ENCODE measurements at regions not wholly inside any gene's neighbourhood (a gene's known extent, or its start where the extent isn't known, plus 50 kb on each side); places are given as distances from the start of the nearest gene placed in this dataset.

- FAIRE-seq: no peak
Observed at GRCh38 chr2:236938126-236938525, 147.6 kb upstream of the COPS8 start.

GRCh38 chr2:236939271-236939670 lies 146.4 kb upstream of the COPS8 start:
- FAIRE-seq: no peak

- FAIRE-seq: no peak
Observed at GRCh38 chr2:236939721-236940231, 145.9 kb upstream of the COPS8 start.

GRCh38 chr2:236940497-236940896 lies 145.2 kb upstream of the COPS8 start:
- FAIRE-seq: no peak

GRCh38 chr2:236940916-236941520 lies 144.7 kb upstream of the COPS8 start:
- no peak for FAIRE-seq

GRCh38 chr2:236941551-236941950 lies 144.1 kb upstream of the COPS8 start:
- FAIRE-seq: no peak

- no peak for FAIRE-seq
Observed at GRCh38 chr2:236942554-236942953, 143.1 kb upstream of the COPS8 start.

- no peak for FAIRE-seq
Observed at GRCh38 chr2:236943068-236943467, 142.6 kb upstream of the COPS8 start.

GRCh38 chr2:236943841-236944513 lies 141.7 kb upstream of the COPS8 start:
- no peak for FAIRE-seq

GRCh38 chr2:236944561-236944960 lies 141.1 kb upstream of the COPS8 start:
- no peak for FAIRE-seq

- no peak for FAIRE-seq
Observed at GRCh38 chr2:236945431-236946016, 140.2 kb upstream of the COPS8 start.

- no peak for FAIRE-seq
Observed at GRCh38 chr2:236946871-236947270, 138.8 kb upstream of the COPS8 start.

GRCh38 chr2:236947294-236947693 lies 138.4 kb upstream of the COPS8 start:
- no peak for FAIRE-seq

GRCh38 chr2:236947896-236948295 lies 137.8 kb upstream of the COPS8 start:
- FAIRE-seq: no peak

GRCh38 chr2:236949089-236949905 lies 136.4 kb upstream of the COPS8 start:
- FAIRE-seq: no peak

GRCh38 chr2:236951830-236952475 lies 133.7 kb upstream of the COPS8 start:
- FAIRE-seq: no peak

GRCh38 chr2:236954641-236955040 lies 131.0 kb upstream of the COPS8 start:
- FAIRE-seq: no peak

- no peak for FAIRE-seq
Observed at GRCh38 chr2:236955521-236956030, 130.1 kb upstream of the COPS8 start.

GRCh38 chr2:236956031-236956618 lies 129.6 kb upstream of the COPS8 start:
- FAIRE-seq: no peak

GRCh38 chr2:236956641-236957040 lies 129.0 kb upstream of the COPS8 start:
- FAIRE-seq: no peak

- FAIRE-seq: no peak
Observed at GRCh38 chr2:236959036-236959435, 126.7 kb upstream of the COPS8 start.

GRCh38 chr2:236959876-236960275 lies 125.8 kb upstream of the COPS8 start:
- no peak for FAIRE-seq

Measured in endometrium (tissue), 2 donors.